AG09319 (cell line): ENCODE measurements at regions not wholly inside any gene's neighbourhood (a gene's known extent, or its start where the extent isn't known, plus 50 kb on each side); places are given as distances from the start of the nearest gene placed in this dataset.

Experiments used
- DNase-seq: peaks from one replicate; pipeline ENCODE4 v3.0.0-alpha.2; 2010; ENCODE audit warnings: low read depth; ENCODE audit errors: extremely low read depth
- TF ChIP-seq, protein P1 (sequence below): IDR thresholded peaks from 2 replicates; pipeline ENCODE4 v1.5.1; 2011; ENCODE audit warnings: low read depth, mild to moderate bottlenecking, inconsistent platforms, low read length, moderate library complexity

DNA sequence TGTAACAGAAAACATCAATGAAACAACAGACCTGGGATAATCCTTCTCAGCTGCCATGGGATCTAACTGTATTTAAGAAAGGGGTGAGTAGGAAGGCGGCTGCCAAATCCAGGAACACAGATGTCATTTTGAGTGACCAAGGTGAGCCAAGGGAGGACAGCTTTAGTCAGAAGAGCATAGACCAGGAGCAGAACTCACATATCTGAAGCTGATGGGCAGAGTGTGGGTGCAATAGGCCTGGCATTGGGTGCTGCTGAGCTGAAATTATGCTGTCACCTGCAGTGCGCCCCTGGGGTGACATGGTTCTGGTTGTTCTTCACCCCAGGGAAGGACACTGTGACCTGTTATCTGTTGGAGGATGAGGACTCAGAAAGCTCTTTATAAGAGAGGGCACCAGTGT is 88.9 kb upstream of the TOP3B start:
- DNase-seq: no peak
- TF ChIP-seq, protein P1, sequence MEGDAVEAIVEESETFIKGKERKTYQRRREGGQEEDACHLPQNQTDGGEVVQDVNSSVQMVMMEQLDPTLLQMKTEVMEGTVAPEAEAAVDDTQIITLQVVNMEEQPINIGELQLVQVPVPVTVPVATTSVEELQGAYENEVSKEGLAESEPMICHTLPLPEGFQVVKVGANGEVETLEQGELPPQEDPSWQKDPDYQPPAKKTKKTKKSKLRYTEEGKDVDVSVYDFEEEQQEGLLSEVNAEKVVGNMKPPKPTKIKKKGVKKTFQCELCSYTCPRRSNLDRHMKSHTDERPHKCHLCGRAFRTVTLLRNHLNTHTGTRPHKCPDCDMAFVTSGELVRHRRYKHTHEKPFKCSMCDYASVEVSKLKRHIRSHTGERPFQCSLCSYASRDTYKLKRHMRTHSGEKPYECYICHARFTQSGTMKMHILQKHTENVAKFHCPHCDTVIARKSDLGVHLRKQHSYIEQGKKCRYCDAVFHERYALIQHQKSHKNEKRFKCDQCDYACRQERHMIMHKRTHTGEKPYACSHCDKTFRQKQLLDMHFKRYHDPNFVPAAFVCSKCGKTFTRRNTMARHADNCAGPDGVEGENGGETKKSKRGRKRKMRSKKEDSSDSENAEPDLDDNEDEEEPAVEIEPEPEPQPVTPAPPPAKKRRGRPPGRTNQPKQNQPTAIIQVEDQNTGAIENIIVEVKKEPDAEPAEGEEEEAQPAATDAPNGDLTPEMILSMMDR: no peak

DNA sequence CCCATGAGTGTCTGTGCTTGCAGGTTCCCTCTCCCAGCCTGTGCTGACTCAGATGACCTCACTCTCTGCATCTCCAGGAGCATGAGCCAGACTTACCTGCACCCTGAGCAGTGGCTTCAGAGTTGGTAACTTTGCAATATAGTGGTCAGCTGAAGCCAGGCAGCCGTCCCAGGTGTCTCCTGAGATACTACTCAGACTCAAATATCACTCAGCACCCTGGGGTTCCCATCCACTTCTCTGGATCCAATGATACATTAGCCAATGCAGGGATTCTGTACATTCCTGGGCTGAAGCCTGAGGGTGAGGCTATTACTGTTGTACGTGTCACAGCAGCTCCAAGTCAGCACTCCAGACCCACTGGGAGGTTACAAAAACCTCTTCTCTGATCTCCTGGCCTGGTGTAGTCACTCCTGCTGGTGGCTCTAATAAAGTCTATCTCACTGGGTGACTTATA is 87.8 kb upstream of the TOP3B start:
- TF ChIP-seq, protein P1: no peak
- no peak for DNase-seq

DNA sequence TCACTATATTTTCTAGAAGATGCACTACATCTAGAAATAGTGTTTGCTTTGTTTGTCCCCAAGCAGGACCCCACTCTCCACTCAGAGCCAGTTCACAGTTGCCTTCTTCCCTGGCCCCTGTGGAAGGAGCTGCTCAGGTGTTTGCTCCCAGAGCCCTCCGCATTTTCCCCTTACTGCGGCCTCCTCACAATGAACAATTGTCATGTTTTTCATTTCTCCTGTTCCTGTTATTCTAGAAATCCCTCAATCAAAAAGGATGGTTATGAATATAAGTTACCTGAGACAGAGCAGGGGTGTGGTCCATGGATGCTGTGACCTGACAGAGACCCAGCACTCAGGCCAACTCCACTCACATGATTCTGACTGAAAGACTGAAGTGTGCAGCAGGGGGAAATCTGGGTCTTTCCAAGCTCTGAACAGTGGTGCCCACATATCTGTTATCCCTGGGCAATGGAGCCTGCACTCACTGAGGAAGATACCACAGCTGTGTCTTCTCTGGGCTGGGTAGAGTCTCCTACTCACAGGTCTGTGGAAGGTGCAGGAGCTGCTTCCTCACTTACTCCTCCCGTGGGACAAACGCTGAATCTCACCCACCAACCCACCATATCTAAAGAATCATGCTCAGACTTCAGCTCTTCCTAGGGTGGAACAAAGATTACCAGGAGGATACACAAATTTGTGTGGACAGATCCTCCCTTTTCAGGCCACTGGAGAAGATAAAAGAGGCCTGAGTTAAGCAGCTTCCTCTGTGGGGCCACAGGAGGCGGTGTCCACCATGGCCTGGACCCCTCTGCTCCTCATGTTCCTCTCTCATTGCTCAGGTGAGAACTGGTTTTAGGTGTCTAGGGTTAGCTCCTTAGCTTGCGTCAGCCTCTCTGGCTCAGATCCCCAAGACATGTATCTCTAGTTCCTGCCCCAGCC is 87.1 kb upstream of the TOP3B start:
- DNase-seq: no peak
- TF ChIP-seq, protein P1: no peak

DNA sequence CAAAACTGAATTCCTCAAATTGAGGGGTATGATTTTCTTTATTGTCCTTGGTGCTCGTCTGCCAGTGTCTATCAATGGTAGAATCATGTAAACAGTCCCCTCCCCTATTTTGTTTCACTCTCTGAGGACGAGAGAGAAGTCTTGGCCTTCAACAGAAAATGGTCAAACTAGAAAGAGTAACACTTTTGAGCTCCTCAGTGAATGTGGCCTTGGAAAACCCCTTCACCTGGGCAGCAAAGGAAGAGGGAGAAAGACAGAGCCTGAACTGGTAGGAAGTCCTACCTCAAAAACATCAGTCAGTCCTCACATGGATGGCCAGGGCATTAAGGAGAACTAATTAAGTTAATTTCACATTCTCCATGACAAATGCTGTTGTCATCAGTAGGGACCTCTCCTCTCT is 86.1 kb upstream of the TOP3B start:
- no peak for DNase-seq
- TF ChIP-seq, protein P1: no peak

DNA sequence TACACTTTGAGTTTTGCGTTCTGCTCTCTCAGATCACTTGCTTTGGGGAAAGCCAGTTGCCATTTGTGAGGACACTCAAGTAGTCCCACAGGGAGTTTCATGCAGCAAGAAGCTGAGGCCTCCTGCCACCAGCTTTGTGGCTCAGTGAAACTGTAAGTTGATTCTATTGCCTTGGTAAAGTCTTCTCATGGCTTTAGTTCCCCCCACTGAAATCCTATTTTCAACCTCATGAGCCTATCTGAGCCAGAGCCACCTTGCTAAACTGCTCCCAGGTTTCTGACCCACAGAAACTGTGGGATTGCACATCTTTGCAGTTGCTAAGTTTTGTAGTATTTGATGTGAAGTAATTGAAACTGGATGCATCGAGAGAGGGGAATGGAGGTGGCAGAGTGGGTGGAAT is 85.4 kb upstream of the TOP3B start:
- TF ChIP-seq, protein P1: no peak

DNA sequence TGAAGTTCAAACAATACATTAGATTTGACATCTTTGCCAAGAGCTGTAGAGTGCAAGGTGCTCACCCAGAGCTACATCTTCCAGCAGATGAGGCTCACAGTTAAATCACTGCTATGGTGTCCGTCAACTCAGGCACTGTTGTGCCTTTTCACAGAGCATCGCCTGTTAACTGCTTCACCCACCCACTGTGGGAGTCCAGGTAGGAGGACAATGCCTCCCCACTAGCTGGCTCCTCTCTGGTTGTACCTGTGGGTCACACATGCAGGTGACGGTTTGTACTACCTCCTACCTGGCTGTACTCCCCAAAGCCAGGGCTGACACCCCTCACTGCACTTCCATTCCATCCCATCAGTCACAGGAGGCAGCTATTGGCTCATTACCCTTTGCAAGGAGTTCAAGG is 84.6 kb upstream of the TOP3B start:
- TF ChIP-seq, protein P1: no peak
- DNase-seq: no peak

More for the DNA sequence above, 85.4 kb upstream of the TOP3B start:
- DNase-seq: no peak

DNA sequence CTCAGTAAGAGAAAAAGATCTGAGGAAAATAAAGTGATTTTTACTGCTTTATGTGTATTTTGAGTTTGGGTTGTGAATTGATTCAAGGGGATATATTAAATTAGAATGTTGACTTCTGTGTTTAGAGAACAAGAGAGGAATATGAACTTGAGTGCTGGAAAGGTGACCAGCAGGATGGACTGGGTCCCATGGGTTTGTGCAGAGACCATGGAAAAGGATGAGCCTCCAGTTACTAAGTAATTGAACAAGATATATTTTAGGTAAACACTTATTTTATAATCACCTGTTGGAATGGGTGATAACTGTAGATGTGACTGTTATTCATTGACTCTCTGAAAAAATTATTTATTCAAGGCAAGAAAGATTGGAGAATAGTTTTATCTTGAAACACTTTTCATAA is 82.0 kb upstream of the TOP3B start:
- DNase-seq: no peak
- TF ChIP-seq, protein P1: no peak
